ENCODE measurements at regions not wholly inside any gene's neighbourhood (a gene's known extent, or its start where the extent isn't known, plus 50 kb on each side); places are given as distances from the start of the nearest gene placed in this dataset.

DNA sequence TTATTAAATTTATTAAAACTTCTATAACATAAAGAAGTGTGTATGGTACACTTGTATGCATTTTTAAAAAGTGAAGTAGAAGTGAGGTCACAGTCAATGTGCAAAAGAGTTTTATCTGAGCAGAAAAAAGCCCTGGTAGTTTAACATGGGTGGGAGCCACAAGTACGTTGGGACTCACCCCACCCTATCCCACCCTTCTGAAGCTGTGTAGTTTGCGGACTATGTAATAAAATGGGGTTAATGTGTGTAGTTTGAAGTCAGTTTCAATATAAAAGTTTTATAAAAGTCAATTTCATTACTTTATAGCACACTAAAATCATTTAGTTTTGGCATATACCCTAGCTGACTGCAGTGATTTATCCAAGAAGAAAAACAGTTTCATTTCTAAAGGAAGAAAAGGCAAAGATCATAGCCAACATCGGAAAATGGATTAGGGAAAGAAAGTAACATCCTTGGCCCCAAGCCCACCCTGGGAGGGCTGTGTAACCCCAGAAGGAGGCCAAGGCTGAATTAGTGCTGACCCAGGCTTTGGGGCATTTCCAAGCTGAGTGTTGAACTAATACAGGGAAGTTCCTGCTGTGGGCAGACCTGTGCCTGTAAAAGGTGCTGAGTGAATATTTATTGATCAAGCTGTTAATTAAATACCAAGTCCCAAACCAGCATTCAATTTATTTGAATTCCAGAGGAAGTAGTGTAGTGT lies 398.6 kb upstream of the ADAMTSL1 start:
- FAIRE-seq (no peak), DNase-seq (ENCODE audit: low read depth in 1 of 2, low spot score in 1 of 2) (no peak), ATAC-seq (no peak)
- Histone ChIP-seq H3K9me3 (no peaks in the 10 kb centered on the region), H3K4me3 (no peak overlapping the region), H3K27ac (no peak overlapping the region), H3K4me1 (no peaks in the 10 kb centered on the region), H3K4me2 (no peak overlapping the region)
- 5% methylated on average over 3 of the region's 3 CpGs for WGBS (ENCODE audit: missing lambda C conversion rate)
- no peak for TF ChIP-seq EHF (CRISPR knock-in tag; IDR thresholded peaks at IDR 0.05)
- no peak for TF ChIP-seq CHD2 (IDR thresholded peaks at IDR 0.05; ENCODE audit: low read length, partially characterized antibody)
- no peak for TF ChIP-seq HOXA7 (CRISPR knock-in tag; IDR thresholded peaks at IDR 0.05)
- TF ChIP-seq CBX2 (IDR thresholded peaks at IDR 0.05; ENCODE audit: borderline replicate concordance, low read depth) = no peak
- TF ChIP-seq, protein P1, sequence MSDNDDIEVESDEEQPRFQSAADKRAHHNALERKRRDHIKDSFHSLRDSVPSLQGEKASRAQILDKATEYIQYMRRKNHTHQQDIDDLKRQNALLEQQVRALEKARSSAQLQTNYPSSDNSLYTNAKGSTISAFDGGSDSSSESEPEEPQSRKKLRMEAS (IDR thresholded peaks at IDR 0.05) = no peak
- TF ChIP-seq MYC (IDR thresholded peaks at IDR 0.05; ENCODE audit: borderline replicate concordance, low read length) = no peak
- no peak for TF ChIP-seq NR3C1 (IDR thresholded peaks at IDR 0.05)
- no peak for TF ChIP-seq RNF2 (IDR thresholded peaks at IDR 0.05; ENCODE audit: borderline replicate concordance, low read depth)
- CTCF ChIA-PET = no interaction called here
- POLR2A ChIA-PET = no interaction called here

DNA sequence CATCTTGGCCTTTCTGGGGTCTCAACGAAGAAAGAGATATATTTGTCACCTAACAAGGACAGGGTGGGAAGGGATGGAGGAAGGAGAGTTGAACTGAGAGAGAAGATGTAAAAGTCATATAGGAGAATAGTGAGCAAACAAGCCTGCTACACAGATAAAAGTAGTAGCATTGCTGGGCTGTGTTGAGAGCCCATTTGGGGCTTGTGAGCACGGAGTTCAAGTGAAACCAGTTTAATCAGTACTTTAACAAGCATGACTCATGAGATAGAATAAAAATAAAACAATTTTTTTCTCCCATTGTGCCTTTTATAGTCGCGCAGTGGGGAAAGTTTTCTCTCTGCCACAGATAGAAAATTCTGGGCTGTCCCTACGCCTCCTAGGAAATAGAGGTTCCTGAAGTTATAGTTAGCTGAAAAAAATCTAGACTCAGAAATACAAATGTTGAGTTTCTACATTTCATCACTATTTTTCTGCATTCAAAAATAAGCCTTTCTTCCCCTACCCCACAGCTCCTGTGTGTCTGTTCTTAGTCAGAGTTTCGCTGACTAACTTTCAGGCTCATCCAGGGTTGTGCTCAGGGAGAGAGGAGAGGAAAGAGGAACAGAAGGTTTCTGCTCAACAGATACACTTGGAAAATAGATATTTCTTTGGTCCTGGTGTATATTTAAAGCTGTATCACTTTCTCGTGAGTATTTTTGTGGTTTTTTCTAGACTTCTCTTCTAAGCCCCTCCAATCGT lies 395.8 kb upstream of the ADAMTSL1 start:
- 7% methylated on average over 8 of the region's 8 CpGs for WGBS (ENCODE audit: missing lambda C conversion rate)
- no peak for TF ChIP-seq NPAS2 (CRISPR knock-in tag; IDR thresholded peaks at IDR 0.05; ENCODE audit: borderline replicate concordance)
- no peak for TF ChIP-seq CBX2 (IDR thresholded peaks at IDR 0.05; ENCODE audit: borderline replicate concordance, low read depth)
- TF ChIP-seq MAZ (IDR thresholded peaks at IDR 0.05; ENCODE audit: borderline replicate concordance, low read depth, low read length) = no peak
- TF ChIP-seq EP300 (IDR thresholded peaks at IDR 0.05) = no peak
- no peak for TF ChIP-seq KDM5A (IDR thresholded peaks at IDR 0.05)
- TF ChIP-seq HDAC2 (IDR thresholded peaks at IDR 0.05) = no peak
- TF ChIP-seq, protein P2, sequence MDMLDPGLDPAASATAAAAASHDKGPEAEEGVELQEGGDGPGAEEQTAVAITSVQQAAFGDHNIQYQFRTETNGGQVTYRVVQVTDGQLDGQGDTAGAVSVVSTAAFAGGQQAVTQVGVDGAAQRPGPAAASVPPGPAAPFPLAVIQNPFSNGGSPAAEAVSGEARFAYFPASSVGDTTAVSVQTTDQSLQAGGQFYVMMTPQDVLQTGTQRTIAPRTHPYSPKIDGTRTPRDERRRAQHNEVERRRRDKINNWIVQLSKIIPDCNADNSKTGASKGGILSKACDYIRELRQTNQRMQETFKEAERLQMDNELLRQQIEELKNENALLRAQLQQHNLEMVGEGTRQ (IDR thresholded peaks at IDR 0.05) = no peak
- TF ChIP-seq BHLHE40 (IDR thresholded peaks at IDR 0.05; ENCODE audit: low read depth, low read length) = no peak
- TF ChIP-seq, protein P3, sequence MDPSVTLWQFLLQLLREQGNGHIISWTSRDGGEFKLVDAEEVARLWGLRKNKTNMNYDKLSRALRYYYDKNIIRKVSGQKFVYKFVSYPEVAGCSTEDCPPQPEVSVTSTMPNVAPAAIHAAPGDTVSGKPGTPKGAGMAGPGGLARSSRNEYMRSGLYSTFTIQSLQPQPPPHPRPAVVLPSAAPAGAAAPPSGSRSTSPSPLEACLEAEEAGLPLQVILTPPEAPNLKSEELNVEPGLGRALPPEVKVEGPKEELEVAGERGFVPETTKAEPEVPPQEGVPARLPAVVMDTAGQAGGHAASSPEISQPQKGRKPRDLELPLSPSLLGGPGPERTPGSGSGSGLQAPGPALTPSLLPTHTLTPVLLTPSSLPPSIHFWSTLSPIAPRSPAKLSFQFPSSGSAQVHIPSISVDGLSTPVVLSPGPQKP (IDR thresholded peaks at IDR 0.05; ENCODE audit: low read depth, low read length) = no peak
- no peak for TF ChIP-seq KDM1A (IDR thresholded peaks at IDR 0.05; ENCODE audit: low read depth)
- TF ChIP-seq RAD21 (conservative IDR thresholded peaks at IDR 0.05 in 1 of 2, IDR thresholded peaks at IDR 0.05 in 1 of 2) = no peak
- no peak for TF ChIP-seq TFCP2L1 (CRISPR knock-in tag; IDR thresholded peaks at IDR 0.05)
- no peak overlapping the region for H3K27ac ChIP-seq
- DNase-seq (ENCODE audit: low read depth in 1 of 2, low spot score in 1 of 2) (no peak), ATAC-seq (no peak), FAIRE-seq (no peak)
- H3K4me2 ChIP-seq = no peak overlapping the region
- no peaks in the 10 kb centered on the region for H3K9me3 ChIP-seq
- CTCF ChIA-PET = no interaction called here
- POLR2A ChIA-PET = no interaction called here
- H3K4me3 ChIP-seq = no peak overlapping the region
- no peaks in the 10 kb centered on the region for H3K4me1 ChIP-seq

DNA sequence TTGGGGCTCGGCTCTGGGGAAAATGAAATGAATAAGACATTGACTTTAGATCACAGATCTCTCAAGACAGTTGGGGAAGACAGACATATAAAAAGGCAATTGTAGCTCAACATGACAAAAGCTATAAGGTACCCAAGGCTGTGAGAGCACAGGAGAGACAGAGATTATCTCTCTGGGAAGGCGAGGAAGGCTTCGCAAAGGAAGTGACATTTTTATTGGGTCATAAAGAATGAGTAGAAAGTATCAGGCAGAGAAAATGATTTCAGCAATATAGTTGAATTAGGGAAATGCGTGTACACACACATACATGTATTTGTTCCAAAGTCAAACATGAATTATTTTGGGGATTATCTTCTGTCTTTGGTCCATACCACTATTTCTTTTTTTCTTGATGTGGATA lies 381.8 kb upstream of the ADAMTSL1 start:
- no peaks in the 10 kb centered on the region for H3K9me3 ChIP-seq
- ATAC-seq = no peak
- DNase-seq (ENCODE audit: low read depth in 1 of 2, low spot score in 1 of 2) = no peak
- ChIA-PET POLR2A (no interaction called here), CTCF (interaction anchor here (1.2 to 1.5 kb wide), 2 partner anchors 8 to 66 kb away, joined by 3 read pairs; no protein-coding TSS in a partner anchor)
- H3K4me1 ChIP-seq = no peaks in the 10 kb centered on the region
- 11% methylated on average over 4 of the region's 4 CpGs for WGBS (ENCODE audit: missing lambda C conversion rate)
- no peak overlapping the region for H3K27ac ChIP-seq
- no peak for FAIRE-seq
- no peak overlapping the region for H3K4me3 ChIP-seq
- no peak overlapping the region for H3K4me2 ChIP-seq
- TF ChIP-seq NFE2L2 (conservative IDR thresholded peaks at IDR 0.05; ENCODE audit: low read length) (no peak), CEBPB (IDR thresholded peaks at IDR 0.05) (no peak), SMC3 (IDR thresholded peaks at IDR 0.05) (no peak), FOSB (CRISPR knock-in tag; IDR thresholded peaks at IDR 0.05) (no peak), CBX2 (IDR thresholded peaks at IDR 0.05; ENCODE audit: borderline replicate concordance, low read depth) (no peak), ZFP36 (IDR thresholded peaks at IDR 0.05; ENCODE audit: borderline replicate concordance, partially characterized antibody) (no peak), NR3C1 (IDR thresholded peaks at IDR 0.05) (no peak), TP53 (CRISPR knock-in tag; IDR thresholded peaks at IDR 0.05) (no peak), RCOR1 (IDR thresholded peaks at IDR 0.05; ENCODE audit: low read depth, low read length) (no peak), ZSCAN20 (CRISPR knock-in tag; IDR thresholded peaks at IDR 0.05) (no peak)
- TF ChIP-seq, protein P3 (IDR thresholded peaks at IDR 0.05; ENCODE audit: low read depth, low read length) = no peak
- TF ChIP-seq, protein P4, sequence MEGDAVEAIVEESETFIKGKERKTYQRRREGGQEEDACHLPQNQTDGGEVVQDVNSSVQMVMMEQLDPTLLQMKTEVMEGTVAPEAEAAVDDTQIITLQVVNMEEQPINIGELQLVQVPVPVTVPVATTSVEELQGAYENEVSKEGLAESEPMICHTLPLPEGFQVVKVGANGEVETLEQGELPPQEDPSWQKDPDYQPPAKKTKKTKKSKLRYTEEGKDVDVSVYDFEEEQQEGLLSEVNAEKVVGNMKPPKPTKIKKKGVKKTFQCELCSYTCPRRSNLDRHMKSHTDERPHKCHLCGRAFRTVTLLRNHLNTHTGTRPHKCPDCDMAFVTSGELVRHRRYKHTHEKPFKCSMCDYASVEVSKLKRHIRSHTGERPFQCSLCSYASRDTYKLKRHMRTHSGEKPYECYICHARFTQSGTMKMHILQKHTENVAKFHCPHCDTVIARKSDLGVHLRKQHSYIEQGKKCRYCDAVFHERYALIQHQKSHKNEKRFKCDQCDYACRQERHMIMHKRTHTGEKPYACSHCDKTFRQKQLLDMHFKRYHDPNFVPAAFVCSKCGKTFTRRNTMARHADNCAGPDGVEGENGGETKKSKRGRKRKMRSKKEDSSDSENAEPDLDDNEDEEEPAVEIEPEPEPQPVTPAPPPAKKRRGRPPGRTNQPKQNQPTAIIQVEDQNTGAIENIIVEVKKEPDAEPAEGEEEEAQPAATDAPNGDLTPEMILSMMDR (IDR thresholded peaks at IDR 0.05) = no peak

Measured in A549 (cell line).